Endothelial cell of umbilical vein (primary cell): ENCODE measurements at regions not wholly inside any gene's neighbourhood (a gene's known extent, or its start where the extent isn't known, plus 50 kb on each side); places are given as distances from the start of the nearest gene placed in this dataset.

Experiments used
- EZH2 ChIP-seq: IDR thresholded peaks from 2 replicates; pipeline ENCODE4 v1.6.1; 2012; ENCODE audit warnings: borderline replicate concordance, low read depth, mild to moderate bottlenecking, moderate library complexity, low read length, inconsistent platforms; ENCODE audit not compliant: severe bottlenecking
- FOS ChIP-seq: IDR thresholded peaks from 2 replicates; pipeline ENCODE4 v1.6.1; 2011; ENCODE audit warnings: mild to moderate bottlenecking, low read length, moderate library complexity, borderline replicate concordance; ENCODE audit not compliant: insufficient read depth
- POLR2A ChIP-seq: IDR thresholded peaks from 2 replicates; pipeline ENCODE4 v1.6.1; 2012; ENCODE audit warnings: low read depth, mild to moderate bottlenecking, control low read depth, low read length
- POLR2AphosphoS5 ChIP-seq: IDR thresholded peaks from 2 replicates; pipeline ENCODE4 v1.6.1; 2012; ENCODE audit warnings: low read depth, mild to moderate bottlenecking, control low read depth, low read length, moderate library complexity; ENCODE audit not compliant: insufficient read depth
- TF ChIP-seq, protein P1 (sequence below), 2 donors: IDR thresholded peaks; 1 replicate in 1 of 2; 2 replicates in 1 of 2; pipeline ENCODE4 v1.5.1; 2011; ENCODE audit warnings: low read length in 2 of 2, mild to moderate bottlenecking in 2 of 2, moderate library complexity in 2 of 2, control low read depth in 1 of 2, inconsistent platforms in 1 of 2, low read depth in 1 of 2; ENCODE audit not compliant: insufficient read depth in 1 of 2; ENCODE audit errors: extremely low read depth in 1 of 2
- TF ChIP-seq, protein P2 (sequence below): IDR thresholded peaks from 2 replicates; pipeline ENCODE4 v1.6.1; 2011; ENCODE audit not compliant: insufficient read depth, insufficient read length

DNA sequence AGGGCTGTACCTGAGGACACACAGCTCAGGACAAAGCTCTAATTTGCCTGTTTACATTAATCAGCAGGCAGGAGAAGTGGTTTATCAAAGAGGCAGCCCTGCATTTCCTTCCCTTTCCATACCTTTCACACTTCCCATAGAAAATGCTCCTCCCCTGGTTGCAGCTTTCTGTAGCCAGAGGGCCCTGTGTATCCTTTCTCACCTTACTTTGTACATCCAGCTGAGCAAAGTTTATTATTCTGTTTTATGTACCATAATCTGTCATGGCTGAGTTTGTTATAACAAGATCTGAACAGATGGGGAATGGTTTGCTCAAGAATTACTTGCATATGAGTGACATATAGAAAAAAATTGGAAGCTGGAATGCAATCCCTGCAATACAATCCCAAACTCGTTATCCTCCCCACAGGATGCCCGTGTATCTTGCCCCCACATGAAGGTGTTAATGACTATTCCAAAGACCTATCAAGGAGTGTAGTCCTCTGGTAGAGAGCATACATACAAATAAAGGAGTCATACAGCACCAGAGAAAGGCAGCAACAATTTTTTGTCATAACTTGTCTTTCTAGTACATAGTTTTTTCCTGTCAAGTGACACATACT, 1025.8 kb upstream of the KLHL29 start:
- TF ChIP-seq, protein P1, sequence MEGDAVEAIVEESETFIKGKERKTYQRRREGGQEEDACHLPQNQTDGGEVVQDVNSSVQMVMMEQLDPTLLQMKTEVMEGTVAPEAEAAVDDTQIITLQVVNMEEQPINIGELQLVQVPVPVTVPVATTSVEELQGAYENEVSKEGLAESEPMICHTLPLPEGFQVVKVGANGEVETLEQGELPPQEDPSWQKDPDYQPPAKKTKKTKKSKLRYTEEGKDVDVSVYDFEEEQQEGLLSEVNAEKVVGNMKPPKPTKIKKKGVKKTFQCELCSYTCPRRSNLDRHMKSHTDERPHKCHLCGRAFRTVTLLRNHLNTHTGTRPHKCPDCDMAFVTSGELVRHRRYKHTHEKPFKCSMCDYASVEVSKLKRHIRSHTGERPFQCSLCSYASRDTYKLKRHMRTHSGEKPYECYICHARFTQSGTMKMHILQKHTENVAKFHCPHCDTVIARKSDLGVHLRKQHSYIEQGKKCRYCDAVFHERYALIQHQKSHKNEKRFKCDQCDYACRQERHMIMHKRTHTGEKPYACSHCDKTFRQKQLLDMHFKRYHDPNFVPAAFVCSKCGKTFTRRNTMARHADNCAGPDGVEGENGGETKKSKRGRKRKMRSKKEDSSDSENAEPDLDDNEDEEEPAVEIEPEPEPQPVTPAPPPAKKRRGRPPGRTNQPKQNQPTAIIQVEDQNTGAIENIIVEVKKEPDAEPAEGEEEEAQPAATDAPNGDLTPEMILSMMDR (IDR thresholded peaks at IDR 0.05; ENCODE audit: extremely low read depth in 1 of 2, insufficient read depth in 1 of 2, low read depth in 1 of 2, low read length in 2 of 2): no peak
- TF ChIP-seq POLR2A: no peak
- TF ChIP-seq EZH2: no peak
- no peak for TF ChIP-seq POLR2AphosphoS5
- TF ChIP-seq FOS: no peak
- TF ChIP-seq, protein P2, sequence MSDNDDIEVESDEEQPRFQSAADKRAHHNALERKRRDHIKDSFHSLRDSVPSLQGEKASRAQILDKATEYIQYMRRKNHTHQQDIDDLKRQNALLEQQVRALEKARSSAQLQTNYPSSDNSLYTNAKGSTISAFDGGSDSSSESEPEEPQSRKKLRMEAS: no peak
